K562 (cell line): ENCODE measurements at regions not wholly inside any gene's neighbourhood (a gene's known extent, or its start where the extent isn't known, plus 50 kb on each side); places are given as distances from the start of the nearest gene placed in this dataset.

Experiments used
- BRCA1 ChIP-seq, 2 experiments: fragments of 450-650 bp in 1 of 2; sonication (generic) in 1 of 2; formaldehyde crosslinking in 1 of 2; IDR thresholded peaks; 2 replicates each; pipeline versions ENCODE4 v1.5.0 to v1.6.1; 2017 to 2020; ENCODE audit warnings: mild to moderate bottlenecking in 1 of 2, missing genetic modification reagents in 1 of 2
- BRF1 ChIP-seq: IDR thresholded peaks from 3 replicates; pipeline ENCODE4 v1.6.1; 2011; ENCODE audit warnings: borderline replicate concordance, mild to moderate bottlenecking; ENCODE audit not compliant: insufficient read length; ENCODE audit errors: extremely low read depth
- CBX5 ChIP-seq: IDR thresholded peaks from 2 replicates; pipeline ENCODE4 v1.6.1; 2014; ENCODE audit warnings: low read depth, borderline replicate concordance
- CUX1 ChIP-seq: fragments of 200-800 bp; sonication (Bioruptor generic); IDR thresholded peaks from 2 replicates; pipeline ENCODE4 v1.6.1; 2016; ENCODE audit warnings: missing genetic modification characterization, missing compliant biosample characterization
- KLF16 ChIP-seq: IDR thresholded peaks from 2 replicates; pipeline ENCODE4 v1.6.1; 2016; ENCODE audit warnings: antibody characterized with exemption
- POLR2AphosphoS2 ChIP-seq: IDR thresholded peaks from 2 replicates; pipeline ENCODE4 v1.6.1; 2012; ENCODE audit warnings: low read length, improper control_type of control experiment
- ZNF232 ChIP-seq: sonication (generic); formaldehyde crosslinking; IDR thresholded peaks from 2 replicates; pipeline ENCODE4 v1.8.0; 2022; ENCODE audit warnings: mild to moderate bottlenecking, missing genetic modification reagents
- ZNF316 ChIP-seq: fragments of 450-650 bp; IDR thresholded peaks from 2 replicates; pipeline ENCODE4 v1.6.1; 2016
- ZNF780A ChIP-seq: fragments of 250-450 bp; sonication (Bioruptor Pico); IDR thresholded peaks from 2 replicates; pipeline ENCODE4 v1.5.0; 2021; ENCODE audit warnings: mild to moderate bottlenecking
- TF ChIP-seq, protein P1 (sequence below): IDR thresholded peaks from 2 replicates; pipeline ENCODE4 v1.6.1; 2016; ENCODE audit warnings: missing genetic modification characterization, missing compliant biosample characterization
- TF ChIP-seq, protein P2 (sequence below): sonication (generic); formaldehyde crosslinking; IDR thresholded peaks from 2 replicates; pipeline ENCODE4 v1.8.1; 2023; ENCODE audit warnings: mild to moderate bottlenecking, missing genetic modification reagents
- TF ChIP-seq, protein P3 (sequence below): sonication (generic); formaldehyde crosslinking; IDR thresholded peaks from 2 replicates; pipeline ENCODE4 v1.8.0; 2022; ENCODE audit warnings: missing genetic modification reagents, mild to moderate bottlenecking, borderline replicate concordance

DNA sequence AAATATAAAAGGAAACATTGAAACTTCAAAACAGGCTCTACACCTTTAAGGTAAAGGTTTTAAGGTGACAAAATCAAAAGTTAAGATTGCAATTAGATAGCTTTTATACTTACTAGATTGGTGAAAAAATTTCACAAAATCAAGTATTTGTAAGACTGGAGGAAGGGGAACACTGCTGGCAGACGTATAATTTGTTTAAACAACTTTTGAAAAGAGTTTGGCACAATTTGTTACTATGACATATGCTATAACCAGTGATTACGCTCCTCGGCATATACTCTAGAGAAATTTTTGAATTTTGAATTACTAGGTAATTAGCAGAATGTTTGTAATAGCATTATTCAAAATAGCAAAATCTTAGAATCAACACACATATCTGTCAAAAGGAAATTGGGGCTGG, 425.0 kb downstream of the LRRIQ3 start:
- TF ChIP-seq BRCA1 (IDR thresholded peaks at IDR 0.05): no peak
- no peak for TF ChIP-seq BRCA1 (CRISPR knock-in tag; IDR thresholded peaks at IDR 0.05)
- TF ChIP-seq, protein P1, sequence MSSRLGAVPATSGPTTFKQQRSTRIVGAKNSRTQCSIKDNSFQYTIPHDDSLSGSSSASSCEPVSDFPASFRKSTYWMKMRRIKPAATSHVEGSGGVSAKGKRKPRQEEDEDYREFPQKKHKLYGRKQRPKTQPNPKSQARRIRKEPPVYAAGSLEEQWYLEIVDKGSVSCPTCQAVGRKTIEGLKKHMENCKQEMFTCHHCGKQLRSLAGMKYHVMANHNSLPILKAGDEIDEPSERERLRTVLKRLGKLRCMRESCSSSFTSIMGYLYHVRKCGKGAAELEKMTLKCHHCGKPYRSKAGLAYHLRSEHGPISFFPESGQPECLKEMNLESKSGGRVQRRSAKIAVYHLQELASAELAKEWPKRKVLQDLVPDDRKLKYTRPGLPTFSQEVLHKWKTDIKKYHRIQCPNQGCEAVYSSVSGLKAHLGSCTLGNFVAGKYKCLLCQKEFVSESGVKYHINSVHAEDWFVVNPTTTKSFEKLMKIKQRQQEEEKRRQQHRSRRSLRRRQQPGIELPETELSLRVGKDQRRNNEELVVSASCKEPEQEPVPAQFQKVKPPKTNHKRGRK (tag): no peak
- TF ChIP-seq, protein P2, sequence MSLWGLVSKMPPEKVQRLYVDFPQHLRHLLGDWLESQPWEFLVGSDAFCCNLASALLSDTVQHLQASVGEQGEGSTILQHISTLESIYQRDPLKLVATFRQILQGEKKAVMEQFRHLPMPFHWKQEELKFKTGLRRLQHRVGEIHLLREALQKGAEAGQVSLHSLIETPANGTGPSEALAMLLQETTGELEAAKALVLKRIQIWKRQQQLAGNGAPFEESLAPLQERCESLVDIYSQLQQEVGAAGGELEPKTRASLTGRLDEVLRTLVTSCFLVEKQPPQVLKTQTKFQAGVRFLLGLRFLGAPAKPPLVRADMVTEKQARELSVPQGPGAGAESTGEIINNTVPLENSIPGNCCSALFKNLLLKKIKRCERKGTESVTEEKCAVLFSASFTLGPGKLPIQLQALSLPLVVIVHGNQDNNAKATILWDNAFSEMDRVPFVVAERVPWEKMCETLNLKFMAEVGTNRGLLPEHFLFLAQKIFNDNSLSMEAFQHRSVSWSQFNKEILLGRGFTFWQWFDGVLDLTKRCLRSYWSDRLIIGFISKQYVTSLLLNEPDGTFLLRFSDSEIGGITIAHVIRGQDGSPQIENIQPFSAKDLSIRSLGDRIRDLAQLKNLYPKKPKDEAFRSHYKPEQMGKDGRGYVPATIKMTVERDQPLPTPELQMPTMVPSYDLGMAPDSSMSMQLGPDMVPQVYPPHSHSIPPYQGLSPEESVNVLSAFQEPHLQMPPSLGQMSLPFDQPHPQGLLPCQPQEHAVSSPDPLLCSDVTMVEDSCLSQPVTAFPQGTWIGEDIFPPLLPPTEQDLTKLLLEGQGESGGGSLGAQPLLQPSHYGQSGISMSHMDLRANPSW (CRISPR knock-in tag): no peak
- TF ChIP-seq CBX5: no peak
- TF ChIP-seq CUX1 (CRISPR knock-in tag): no peak
- TF ChIP-seq POLR2AphosphoS2: no peak
- no peak for TF ChIP-seq ZNF780A
- TF ChIP-seq KLF16: no peak
- no peak for TF ChIP-seq ZNF232 (CRISPR knock-in tag)
- TF ChIP-seq, protein P3, sequence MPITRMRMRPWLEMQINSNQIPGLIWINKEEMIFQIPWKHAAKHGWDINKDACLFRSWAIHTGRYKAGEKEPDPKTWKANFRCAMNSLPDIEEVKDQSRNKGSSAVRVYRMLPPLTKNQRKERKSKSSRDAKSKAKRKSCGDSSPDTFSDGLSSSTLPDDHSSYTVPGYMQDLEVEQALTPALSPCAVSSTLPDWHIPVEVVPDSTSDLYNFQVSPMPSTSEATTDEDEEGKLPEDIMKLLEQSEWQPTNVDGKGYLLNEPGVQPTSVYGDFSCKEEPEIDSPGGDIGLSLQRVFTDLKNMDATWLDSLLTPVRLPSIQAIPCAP (CRISPR knock-in tag): no peak
- TF ChIP-seq BRF1: no peak
- no peak for TF ChIP-seq ZNF316
